Activated effector memory CD4-positive, alpha-beta T cell treated with anti-CD3 and anti-CD28 coated beads, Interleukin-2, amount 50 U/mL, for 16 hours (primary cell): ENCODE measurements at regions not wholly inside any gene's neighbourhood (a gene's known extent, or its start where the extent isn't known, plus 50 kb on each side); places are given as distances from the start of the nearest gene placed in this dataset.
A peak's percentile ranks its signal among the peaks of the same experiment; 100 is the strongest.
"Not testable (repeated sequence)": the region's sequence is repeated elsewhere in the genome, so short reads cannot be mapped to it uniquely, and the experiment has no call there.

ENCODE experiments used
- DNase-seq: peaks from one replicate; pipeline ENCODE4 v3.0.0-alpha.2; 2020

- no peak for DNase-seq
Observed at GRCh38 chr10:3570131-3570729, 214.8 kb downstream of the KLF6 start.

GRCh38 chr10:3568983-3569382 lies 216.0 kb downstream of the KLF6 start:
- no peak for DNase-seq

- no peak for DNase-seq
Observed at GRCh38 chr10:3568392-3568791, 216.6 kb downstream of the KLF6 start.

- no peak for DNase-seq
Observed at GRCh38 chr10:3567291-3567963, 217.6 kb downstream of the KLF6 start.

- DNase-seq = no peak
Observed at GRCh38 chr10:3566627-3567026, 218.4 kb downstream of the KLF6 start.

GRCh38 chr10:3564346-3565002 lies 220.5 kb downstream of the KLF6 start:
- no peak for DNase-seq

- DNase-seq = peak; percentile 78
Observed at GRCh38 chr10:3563298-3563697, 221.7 kb downstream of the KLF6 start.

GRCh38 chr10:3560628-3561027 lies 224.4 kb downstream of the KLF6 start:
- DNase-seq = not testable (repeated sequence)

GRCh38 chr10:3559527-3559926 lies 225.5 kb downstream of the KLF6 start:
- DNase-seq = no peak

GRCh38 chr10:3559011-3559410 lies 226.0 kb downstream of the KLF6 start:
- DNase-seq = no peak

GRCh38 chr10:3556191-3557017 lies 228.6 kb downstream of the KLF6 start:
- not testable (repeated sequence) for DNase-seq

- DNase-seq = no peak
Observed at GRCh38 chr10:3554121-3554522, 230.9 kb downstream of the KLF6 start.

- DNase-seq = no peak
Observed at GRCh38 chr10:3552281-3552680, 232.7 kb downstream of the KLF6 start.

GRCh38 chr10:3551761-3552160 lies 233.2 kb downstream of the KLF6 start:
- no peak for DNase-seq

- no peak for DNase-seq
Observed at GRCh38 chr10:3549118-3549517, 235.9 kb downstream of the KLF6 start.

GRCh38 chr10:3548702-3549101 lies 236.3 kb downstream of the KLF6 start:
- no peak for DNase-seq

GRCh38 chr10:3548076-3548475 lies 236.9 kb downstream of the KLF6 start:
- DNase-seq = no peak

GRCh38 chr10:3544561-3544960 lies 240.4 kb downstream of the KLF6 start:
- no peak for DNase-seq

- no peak for DNase-seq
Observed at GRCh38 chr10:3542185-3542611, 242.8 kb downstream of the KLF6 start.

GRCh38 chr10:3539696-3540383 lies 245.2 kb downstream of the KLF6 start:
- no peak for DNase-seq

GRCh38 chr10:3538656-3539531 lies 246.1 kb downstream of the KLF6 start:
- DNase-seq = no peak

- no peak for DNase-seq
Observed at GRCh38 chr10:3538291-3538655, 246.7 kb downstream of the KLF6 start.
